ENCODE measurements at regions not wholly inside any gene's neighbourhood (a gene's known extent, or its start where the extent isn't known, plus 50 kb on each side); places are given as distances from the start of the nearest gene placed in this dataset.
"Not testable (repeated sequence)": the region's sequence is repeated elsewhere in the genome, so short reads cannot be mapped to it uniquely, and the experiment has no call there.

- TF ChIP-seq CTCF (IDR thresholded peaks at IDR 0.05); SIN3A (IDR thresholded peaks at IDR 0.05; ENCODE audit: borderline replicate concordance, insufficient read depth, low read depth, low read length): not testable (repeated sequence)
These were observed 198.9 kb downstream of the ZNF92 start for GRCh38 chr7:65572581-65572980.
